ENCODE measurements at regions not wholly inside any gene's neighbourhood (a gene's known extent, or its start where the extent isn't known, plus 50 kb on each side); places are given as distances from the start of the nearest gene placed in this dataset.

DNA sequence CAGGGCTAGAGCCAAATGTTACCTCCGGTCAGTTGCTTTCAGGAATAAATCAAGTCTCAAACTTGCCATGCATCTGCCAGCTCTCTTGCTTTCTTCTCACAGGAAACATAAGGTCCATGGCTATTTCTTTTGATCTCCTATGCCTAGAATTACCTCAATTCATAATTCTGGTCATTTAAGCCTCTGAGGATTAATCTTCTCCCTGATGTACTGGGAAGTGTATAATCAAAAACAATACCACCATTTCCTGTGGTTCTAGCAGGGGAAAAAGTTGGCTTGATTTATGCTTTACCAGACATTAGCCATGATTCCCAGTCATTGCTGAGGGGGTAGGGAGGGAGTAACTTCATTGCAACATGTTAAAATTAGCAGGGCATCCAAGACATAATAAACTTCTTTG, 268.7 kb upstream of the EMCN start:
- Histone ChIP-seq H3K4me3 (ENCODE audit: low read depth in 1 of 2, low read length in 1 of 2) (no peak overlapping the region), H3K27me3 (no peaks in the 10 kb centered on the region), H3K36me3 (no peaks in the 10 kb centered on the region), H3K27ac (no peak overlapping the region), H3K4me1 (ENCODE audit: control insufficient read depth in 1 of 2, insufficient read depth in 1 of 2, low read depth in 1 of 2, low read length in 1 of 2) (peaks cover 11 to 15% of the 10 kb centered on the region in 2 experiments), H3K9me3 (no peaks in the 10 kb centered on the region)
- TF ChIP-seq, protein P1, sequence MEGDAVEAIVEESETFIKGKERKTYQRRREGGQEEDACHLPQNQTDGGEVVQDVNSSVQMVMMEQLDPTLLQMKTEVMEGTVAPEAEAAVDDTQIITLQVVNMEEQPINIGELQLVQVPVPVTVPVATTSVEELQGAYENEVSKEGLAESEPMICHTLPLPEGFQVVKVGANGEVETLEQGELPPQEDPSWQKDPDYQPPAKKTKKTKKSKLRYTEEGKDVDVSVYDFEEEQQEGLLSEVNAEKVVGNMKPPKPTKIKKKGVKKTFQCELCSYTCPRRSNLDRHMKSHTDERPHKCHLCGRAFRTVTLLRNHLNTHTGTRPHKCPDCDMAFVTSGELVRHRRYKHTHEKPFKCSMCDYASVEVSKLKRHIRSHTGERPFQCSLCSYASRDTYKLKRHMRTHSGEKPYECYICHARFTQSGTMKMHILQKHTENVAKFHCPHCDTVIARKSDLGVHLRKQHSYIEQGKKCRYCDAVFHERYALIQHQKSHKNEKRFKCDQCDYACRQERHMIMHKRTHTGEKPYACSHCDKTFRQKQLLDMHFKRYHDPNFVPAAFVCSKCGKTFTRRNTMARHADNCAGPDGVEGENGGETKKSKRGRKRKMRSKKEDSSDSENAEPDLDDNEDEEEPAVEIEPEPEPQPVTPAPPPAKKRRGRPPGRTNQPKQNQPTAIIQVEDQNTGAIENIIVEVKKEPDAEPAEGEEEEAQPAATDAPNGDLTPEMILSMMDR (IDR thresholded peaks at IDR 0.05) = no peak

DNA sequence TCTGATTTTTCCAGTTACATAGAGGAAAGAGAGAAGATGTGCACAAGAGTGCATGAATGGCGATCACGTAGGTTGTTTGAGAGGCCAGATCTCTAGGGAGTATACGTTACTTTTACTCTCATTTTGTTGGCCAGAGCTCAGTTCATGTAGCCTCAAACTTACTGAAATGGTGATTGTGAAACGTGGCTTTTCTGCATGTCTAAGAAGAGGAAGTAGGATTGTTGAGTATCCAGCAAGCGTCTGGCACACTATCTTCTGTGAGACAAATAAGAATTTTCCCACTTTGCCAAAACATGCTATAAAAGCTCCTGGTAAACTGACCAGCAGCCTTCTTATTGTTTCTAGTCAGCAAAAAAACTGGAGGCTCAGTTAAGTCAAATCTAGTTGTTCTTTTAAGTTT, 264.5 kb upstream of the EMCN start:
- H3K9me3 ChIP-seq = no peaks in the 10 kb centered on the region
- peaks cover 46 to 48% of the 10 kb centered on the region in 2 experiments for H3K4me1 ChIP-seq (ENCODE audit: control insufficient read depth in 1 of 2, insufficient read depth in 1 of 2, low read depth in 1 of 2, low read length in 1 of 2)
- H3K27me3 ChIP-seq = no peaks in the 10 kb centered on the region
- H3K36me3 ChIP-seq = no peaks in the 10 kb centered on the region
- H3K27ac ChIP-seq = peak overlapping the region; percentile 75
- no peak overlapping the region for H3K4me3 ChIP-seq (ENCODE audit: low read depth in 1 of 2, low read length in 1 of 2)
- TF ChIP-seq, protein P1 (IDR thresholded peaks at IDR 0.05) = no peak

DNA sequence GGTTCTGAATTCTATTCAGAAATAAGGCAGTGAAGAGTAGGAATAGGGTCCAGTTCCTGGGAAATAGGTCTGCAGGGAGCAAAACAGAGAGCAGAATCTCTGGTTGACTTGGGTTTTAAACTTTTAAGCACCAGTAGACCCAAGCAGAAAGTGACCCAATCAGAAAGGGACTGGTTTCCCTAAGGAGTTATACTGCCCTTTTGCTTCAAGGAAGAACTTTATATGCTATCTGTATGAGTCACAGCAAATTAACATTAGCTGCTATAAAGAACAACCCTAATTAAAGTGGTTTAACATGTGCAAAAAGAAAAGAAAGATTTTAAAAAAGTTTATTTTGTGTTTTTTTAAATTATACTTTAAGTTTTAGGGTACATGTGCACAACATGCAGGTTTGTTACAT, 263.6 kb upstream of the EMCN start:
- Histone ChIP-seq H3K4me1 (ENCODE audit: control insufficient read depth in 1 of 2, insufficient read depth in 1 of 2, low read depth in 1 of 2, low read length in 1 of 2) (peaks cover 46 to 48% of the 10 kb centered on the region in 2 experiments), H3K4me3 (ENCODE audit: low read depth in 1 of 2, low read length in 1 of 2) (no peak overlapping the region), H3K27ac (peak overlapping the region; percentile 52), H3K9me3 (no peaks in the 10 kb centered on the region), H3K27me3 (no peaks in the 10 kb centered on the region), H3K36me3 (no peaks in the 10 kb centered on the region)
- TF ChIP-seq, protein P1 (IDR thresholded peaks at IDR 0.05) = no peak

DNA sequence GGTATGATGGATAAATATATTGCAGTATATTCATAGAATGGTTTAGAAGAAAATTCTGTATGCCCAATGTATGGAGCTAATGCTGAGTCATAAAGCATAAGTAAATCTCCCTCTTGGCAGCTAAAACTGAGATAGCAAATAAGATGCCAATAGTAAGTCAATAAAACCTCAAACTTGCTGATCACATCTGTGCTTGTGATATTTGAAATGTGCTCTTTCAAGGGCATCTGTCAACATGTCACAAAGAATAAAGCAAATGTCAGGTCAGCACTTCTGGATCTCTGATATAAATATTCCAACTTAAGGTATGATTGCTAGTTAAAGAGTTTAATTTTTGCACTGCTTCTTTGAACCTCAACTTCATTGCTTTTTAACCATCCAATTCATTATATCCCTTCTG, 262.3 kb upstream of the EMCN start:
- H3K9me3 ChIP-seq = no peaks in the 10 kb centered on the region
- peak overlapping the region; percentile 73 for H3K27ac ChIP-seq
- H3K4me1 ChIP-seq (ENCODE audit: control insufficient read depth in 1 of 2, insufficient read depth in 1 of 2, low read depth in 1 of 2, low read length in 1 of 2) = peaks cover 46 to 48% of the 10 kb centered on the region in 2 experiments
- no peak overlapping the region for H3K4me3 ChIP-seq (ENCODE audit: low read depth in 1 of 2, low read length in 1 of 2)
- no peaks in the 10 kb centered on the region for H3K36me3 ChIP-seq
- TF ChIP-seq, protein P1 (IDR thresholded peaks at IDR 0.05) = no peak
- no peaks in the 10 kb centered on the region for H3K27me3 ChIP-seq

DNA sequence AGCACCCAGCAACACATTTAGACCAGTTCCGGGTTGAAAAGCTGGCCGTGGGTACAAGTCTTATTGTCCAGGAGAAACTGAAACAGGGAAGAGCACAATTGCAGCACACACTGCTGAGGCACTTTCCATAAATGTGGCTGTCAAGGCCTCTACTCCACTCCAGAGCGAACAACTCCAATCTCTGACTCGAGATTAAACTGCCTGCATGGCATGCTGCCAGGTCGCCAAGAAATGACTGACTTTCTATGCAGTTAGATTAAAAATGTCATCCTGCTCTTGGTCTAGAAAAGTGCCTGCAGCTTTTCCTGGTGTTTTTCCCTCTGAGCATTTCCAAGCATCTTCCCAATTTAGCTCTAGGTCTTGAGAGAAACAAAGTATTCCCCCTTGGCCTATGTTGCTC, 260.6 kb upstream of the EMCN start:
- TF ChIP-seq, protein P1 (IDR thresholded peaks at IDR 0.05) = no peak
- peak overlapping the region in 1 of 2 experiments; percentile 1 for H3K4me3 ChIP-seq (ENCODE audit: low read depth in 1 of 2, low read length in 1 of 2)
- no peaks in the 10 kb centered on the region for H3K27me3 ChIP-seq
- H3K27ac ChIP-seq = peak overlapping the region; percentile 73
- peaks cover 46 to 48% of the 10 kb centered on the region in 2 experiments for H3K4me1 ChIP-seq (ENCODE audit: control insufficient read depth in 1 of 2, insufficient read depth in 1 of 2, low read depth in 1 of 2, low read length in 1 of 2)
- no peaks in the 10 kb centered on the region for H3K9me3 ChIP-seq
- H3K36me3 ChIP-seq = no peaks in the 10 kb centered on the region

DNA sequence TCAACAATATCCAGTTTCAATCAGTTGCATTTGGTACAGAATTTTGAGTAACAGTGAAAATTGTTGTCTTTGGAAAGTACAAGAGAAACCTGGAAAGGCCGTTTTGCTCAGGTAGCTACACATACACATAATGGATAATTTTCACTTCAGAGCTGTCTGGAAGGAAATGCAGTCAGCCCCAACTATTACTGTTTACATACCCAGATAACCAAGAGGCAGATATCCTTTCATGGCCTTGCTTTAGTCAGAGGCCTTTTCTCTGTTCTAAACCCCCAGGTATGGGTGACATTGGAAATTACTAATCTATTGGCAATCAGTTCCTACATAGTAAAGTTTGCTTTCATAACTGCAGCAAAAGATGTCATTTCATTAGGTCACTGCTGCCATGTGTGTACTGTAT, 244.9 kb upstream of the EMCN start:
- TF ChIP-seq, protein P1 (IDR thresholded peaks at IDR 0.05) = no peak
- Histone ChIP-seq H3K4me1 (ENCODE audit: control insufficient read depth in 1 of 2, insufficient read depth in 1 of 2, low read depth in 1 of 2, low read length in 1 of 2) (peaks cover 3 to 7% of the 10 kb centered on the region in 2 experiments), H3K36me3 (no peaks in the 10 kb centered on the region), H3K27ac (no peak overlapping the region), H3K4me3 (ENCODE audit: low read depth in 1 of 2, low read length in 1 of 2) (no peak overlapping the region), H3K27me3 (no peaks in the 10 kb centered on the region), H3K9me3 (no peaks in the 10 kb centered on the region)
